Fibroblast of villous mesenchyme (primary cell): ENCODE measurements at regions not wholly inside any gene's neighbourhood (a gene's known extent, or its start where the extent isn't known, plus 50 kb on each side); places are given as distances from the start of the nearest gene placed in this dataset.

Experiments used
- DNase-seq: peaks from one replicate; pipeline ENCODE4 v3.0.0-alpha.2; 2010; ENCODE audit warnings: low read depth
- H3K4me3 ChIP-seq: 2 replicates; pipeline ENCODE4 v1.5.1; 2011; ENCODE audit warnings: low read depth, mild to moderate bottlenecking, low read length
- CTCF ChIP-seq: IDR thresholded peaks from 2 replicates; pipeline ENCODE4 v1.5.1; 2012; ENCODE audit warnings: low read depth, mild to moderate bottlenecking, low read length; ENCODE audit not compliant: insufficient read depth

- no peak for TF ChIP-seq CTCF
- no peak overlapping the region for H3K4me3 ChIP-seq
- DNase-seq, result no peak
Measured at GRCh38 chr2:136171223-136171622, 53.3 kb upstream of the CXCR4 start.

GRCh38 chr2:136168720-136169119, 50.8 kb upstream of the CXCR4 start:
- no peak for TF ChIP-seq CTCF
- DNase-seq, result no peak
- no peak overlapping the region for H3K4me3 ChIP-seq

- DNase-seq, result no peak
- TF ChIP-seq CTCF, result no peak
- H3K4me3 ChIP-seq, result no peak overlapping the region
Measured at GRCh38 chr2:136167721-136168475, 49.9 kb upstream of the CXCR4 start.
